K562 (cell line): ENCODE measurements at regions not wholly inside any gene's neighbourhood (a gene's known extent, or its start where the extent isn't known, plus 50 kb on each side); places are given as distances from the start of the nearest gene placed in this dataset.

Experiments
- ATAC-seq: fragments of 200-7000 bp; cut with Tn5 transposase; 3 replicates; pipeline ENCODE4 v1.9.1; 2020; ENCODE audit warnings: moderate library complexity
- BruUV-seq: library from RNA; stranded (reverse); fragments of 400-500 nt; replicated peaks from 2 replicates; lab custom pipeline; 2021; lab: Mats Ljungman, UMichigan
- CTCF ChIA-PET: fragments of 300-600 bp; formaldehyde crosslinking; extraction: SDS; loops from one replicate; lab custom pipeline; 2021; ENCODE audit warnings: low intra/inter-chr PET ratio; lab: Yijun Ruan, JAX
- POLR2A ChIA-PET: fragments of 300-600, 350-650 bp; sonication (Branson Sonifier 250); formaldehyde crosslinking; extraction: SDS; loops from one replicate; lab custom pipeline; 2021; ENCODE audit warnings: antibody characterized with exemption, inconsistent platforms; lab: Yijun Ruan, JAX
- DNase-seq, 4 experiments: peaks; one replicate each; pipeline versions ENCODE4 v3.0.0 to v3.0.0-alpha.2; 2011 to 2018; ENCODE audit warnings: low spot score in 3 of 4, mixed read lengths in 3 of 4; ENCODE audit errors: extremely low read depth in 1 of 4
- FAIRE-seq: peaks from 2 replicates; lab custom pipeline; 2011; peaks lifted over from hg19 to GRCh38; lab: Jason Lieb, UNC
- H2AFZ ChIP-seq: 2 replicates; pipeline ENCODE4 v1.6.0; 2011; ENCODE audit warnings: low read depth, low read length, control low read depth, inconsistent platforms
- H3K27ac ChIP-seq: fragments of 200-600 bp; 3 replicates; pipeline ENCODE4 v1.8.0; 2011; ENCODE audit warnings: low read depth, mild to moderate bottlenecking, control low read depth, inconsistent platforms, low read length, moderate library complexity, mixed read lengths; ENCODE audit errors: extremely low read depth
- H3K27me3 ChIP-seq, 2 experiments: fragments of 300-600 bp in 1 of 2; 2 replicates in 1 of 2; 3 replicates in 1 of 2; pipeline versions ENCODE4 v1.6.0 to v1.8.0; 2011; ENCODE audit warnings: inconsistent platforms in 2 of 2, low read length in 2 of 2, mild to moderate bottlenecking in 1 of 2, mixed read lengths in 1 of 2, moderate library complexity in 1 of 2; ENCODE audit not compliant: control insufficient read depth in 2 of 2, insufficient read depth in 2 of 2
- H3K36me3 ChIP-seq: fragments of 300-600 bp; 3 replicates; pipeline ENCODE4 v1.8.0; 2011; ENCODE audit warnings: mild to moderate bottlenecking, low read length, inconsistent platforms; ENCODE audit not compliant: control insufficient read depth, insufficient read depth
- H3K4me1 ChIP-seq, 2 experiments: fragments of 200-600 bp in 1 of 2; replicated peaks in 1 of 2; 2 replicates in 1 of 2; 3 replicates in 1 of 2; pipeline versions ENCODE4 v1.5.1 to v1.8.0; 2011; ENCODE audit warnings: inconsistent platforms in 2 of 2, low read length in 2 of 2, mild to moderate bottlenecking in 1 of 2, mixed read lengths in 1 of 2, moderate library complexity in 1 of 2; ENCODE audit not compliant: control insufficient read depth in 2 of 2, insufficient read depth in 2 of 2
- H3K4me2 ChIP-seq: 2 replicates; pipeline ENCODE4 v1.6.1; 2011; ENCODE audit warnings: low read length, control low read depth, inconsistent platforms, mixed read lengths; ENCODE audit not compliant: insufficient read depth
- H3K4me3 ChIP-seq: fragments of 200-600 bp; sonication (generic), shearing (Covaris generic); 2 replicates; pipeline ENCODE4 v1.5.1; 2016; ENCODE audit warnings: control low read depth, inconsistent platforms
- H3K79me2 ChIP-seq: fragments of 200-600 bp; 3 replicates; pipeline ENCODE4 v1.8.0; 2011; ENCODE audit warnings: low read length, inconsistent platforms; ENCODE audit not compliant: control insufficient read depth, insufficient read depth
- H3K9ac ChIP-seq, 2 experiments: 2 replicates each; pipeline versions ENCODE4 v1.6.0 to v1.6.1; 2011; ENCODE audit warnings: low read depth in 2 of 2, low read length in 2 of 2, control low read depth in 1 of 2, inconsistent platforms in 1 of 2, mild to moderate bottlenecking in 1 of 2, mixed read lengths in 1 of 2; ENCODE audit not compliant: insufficient read depth in 1 of 2
- H3K9me1 ChIP-seq: one replicate; pipeline ENCODE4 v1.6.0; 2011; ENCODE audit warnings: inconsistent platforms, mild to moderate bottlenecking, low read length, moderate library complexity; ENCODE audit not compliant: control insufficient read depth, insufficient read depth
- H3K9me3 ChIP-seq: replicated peaks from 2 replicates; pipeline ENCODE4 v1.5.1; 2011; ENCODE audit warnings: low read depth, low read length, inconsistent platforms; ENCODE audit not compliant: control insufficient read depth, insufficient read depth
- H4K20me1 ChIP-seq: replicated peaks from 2 replicates; pipeline ENCODE4 v1.6.1; 2011; ENCODE audit warnings: low read length, inconsistent platforms, mixed read lengths; ENCODE audit not compliant: control insufficient read depth, insufficient read depth
- CEBPZ ChIP-seq: fragments of 150-350 bp; IDR thresholded peaks from 2 replicates; pipeline ENCODE4 v1.6.1; 2014; ENCODE audit warnings: low read depth, mild to moderate bottlenecking, low read length, borderline replicate concordance
- CSDE1 ChIP-seq, 2 experiments: fragments of 450-650 bp; IDR thresholded peaks; 2 replicates each; pipeline ENCODE4 v1.6.1; 2016; ENCODE audit warnings: mild to moderate bottlenecking in 1 of 2
- HMG20B ChIP-seq: fragments of 250-450 bp; sonication (Bioruptor Pico); IDR thresholded peaks from 2 replicates; pipeline ENCODE4 v1.5.0; 2021; ENCODE audit warnings: mild to moderate bottlenecking
- MXI1 ChIP-seq: IDR thresholded peaks from 2 replicates; pipeline ENCODE4 v1.6.1; 2011; ENCODE audit warnings: low read depth, mild to moderate bottlenecking, improper control_type of control experiment, low read length
- PATZ1 ChIP-seq: fragments of 250-450 bp; sonication (Bioruptor Pico); IDR thresholded peaks from 2 replicates; pipeline ENCODE4 v1.5.0; 2020; ENCODE audit warnings: mild to moderate bottlenecking, borderline replicate concordance
- PKNOX1 ChIP-seq: fragments of 450-650 bp; IDR thresholded peaks from 2 replicates; pipeline ENCODE4 v1.6.1; 2016
- POLR2A ChIP-seq: fragments of 450-650 bp; conservative IDR thresholded peaks from 2 replicates; pipeline ENCODE4 v1.6.1; 2016
- WGBS: fragments of 100-300 bp; shearing (Covaris generic); methylation state at CpG from one replicate; pipeline ENCODE4 v1.1.6; 2016; ENCODE audit warnings: low coverage, mixed read lengths; ENCODE audit not compliant: insufficient coverage; ENCODE audit errors: missing lambda C conversion rate; 5-methylcytosine and 5-hydroxymethylcytosine counted together
- in situ Hi-C: fragments of 300-500 bp; cut with MboI; formaldehyde crosslinking; loops from 4 replicates; pipeline ENCODE4 v1.15.0; 2018; ENCODE audit warnings: inconsistent platforms, mixed read lengths
- intact Hi-C: fragments of 100-400 bp; cut with micrococcal nuclease; formaldehyde crosslinking; loops from 2 replicates; pipeline ENCODE4 v1.14.2; 2022

- in situ Hi-C loops = no loop called here
- Histone ChIP-seq H3K4me2 (no peak overlapping the region), H3K9ac (no peak overlapping the region), H3K27ac (no peak overlapping the region), H3K27me3 (no peaks in the 10 kb centered on the region), H4K20me1 (no peaks in the 10 kb centered on the region), H3K36me3 (no peaks in the 10 kb centered on the region), H3K4me3 (no peak overlapping the region), H2AFZ (no peak overlapping the region), H3K79me2 (no peaks in the 10 kb centered on the region), H3K4me1 (no peaks in the 10 kb centered on the region), H3K9me3 (no peaks in the 10 kb centered on the region), H3K9me1 (no peaks in the 10 kb centered on the region)
- intact Hi-C loops = no loop called here
- ATAC-seq (no peak), DNase-seq (peak in 1 of 4 experiments; percentile 1), FAIRE-seq (no peak)
- 0% methylated on average over 4 of the region's 4 CpGs for whole genome bisulfite sequencing
- CTCF ChIA-PET = no interaction called here
- POLR2A ChIA-PET = no interaction called here
- BruUV-seq = no TSS peak
- TF ChIP-seq POLR2A (no peak), PATZ1 (no peak), PKNOX1 (no peak), HMG20B (CRISPR knock-in tag) (no peak), CSDE1 (IDR thresholded peaks at IDR 0.05) (no peak), MXI1 (no peak), CEBPZ (no peak)
Measured at GRCh38 chr21:23016617-23017016, 2018.4 kb downstream of the NCAM2 start.
